ENCODE measurements at regions not wholly inside any gene's neighbourhood (a gene's known extent, or its start where the extent isn't known, plus 50 kb on each side); places are given as distances from the start of the nearest gene placed in this dataset.

DNA sequence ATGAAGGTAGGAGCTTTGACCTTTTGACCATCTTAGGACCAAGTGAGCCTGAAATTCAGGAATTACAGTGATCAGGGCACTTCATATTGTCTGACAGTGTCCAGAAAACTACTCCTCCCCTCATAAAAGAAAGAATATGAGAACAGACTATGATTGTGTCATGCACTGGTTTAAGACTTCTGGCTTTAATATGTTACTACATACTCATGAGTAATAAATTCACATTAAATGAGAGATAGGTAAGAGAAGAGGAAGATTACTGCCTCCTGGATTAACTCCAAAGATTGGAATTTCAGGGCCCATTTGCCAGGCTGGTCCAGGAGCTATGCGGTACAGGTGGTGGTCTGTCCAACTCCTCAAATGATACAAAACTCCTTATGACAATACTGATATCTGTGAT, 213.5 kb upstream of the ADRA1B start:
- DNase-seq (ENCODE audit: low read depth), result no peak

DNA sequence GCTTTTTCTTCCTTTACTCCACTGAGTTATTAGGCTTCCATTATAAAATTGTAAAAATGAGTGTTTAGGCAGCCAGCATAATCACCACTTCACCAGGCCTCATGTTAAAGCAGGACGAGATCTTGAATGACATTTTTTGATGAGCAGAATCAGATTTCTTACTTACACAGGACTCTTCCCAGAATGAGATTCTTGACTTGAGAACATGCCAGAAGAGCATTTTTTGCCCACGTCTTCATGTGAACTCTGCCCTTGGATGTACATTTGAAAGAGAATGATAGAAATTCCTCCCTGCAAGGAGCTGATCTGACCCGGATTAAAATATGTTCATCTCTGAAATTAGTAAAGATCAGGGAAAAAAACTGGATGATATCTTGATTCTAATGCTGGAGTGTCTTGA, 212.1 kb upstream of the ADRA1B start:
- DNase-seq (ENCODE audit: low read depth), result no peak

DNA sequence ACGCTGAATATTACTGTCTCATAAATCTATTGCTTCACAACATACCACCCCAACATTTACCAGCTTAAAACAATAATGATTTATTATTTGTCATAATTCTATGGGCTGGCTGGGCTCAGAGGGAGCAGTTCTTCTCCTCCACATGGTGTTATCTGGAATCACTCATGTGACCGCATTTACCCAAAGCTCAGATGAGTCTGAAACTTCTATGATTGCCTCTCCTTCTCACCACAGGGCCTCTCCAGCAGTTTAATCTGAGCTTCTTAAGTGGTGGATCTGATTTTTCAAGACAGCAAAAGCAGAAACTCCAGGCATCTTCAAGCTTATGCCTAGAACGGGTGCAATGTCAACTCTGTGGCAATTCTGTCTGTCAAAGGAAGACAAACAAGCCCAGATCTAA, 210.3 kb upstream of the ADRA1B start:
- DNase-seq (ENCODE audit: low read depth), result no peak

DNA sequence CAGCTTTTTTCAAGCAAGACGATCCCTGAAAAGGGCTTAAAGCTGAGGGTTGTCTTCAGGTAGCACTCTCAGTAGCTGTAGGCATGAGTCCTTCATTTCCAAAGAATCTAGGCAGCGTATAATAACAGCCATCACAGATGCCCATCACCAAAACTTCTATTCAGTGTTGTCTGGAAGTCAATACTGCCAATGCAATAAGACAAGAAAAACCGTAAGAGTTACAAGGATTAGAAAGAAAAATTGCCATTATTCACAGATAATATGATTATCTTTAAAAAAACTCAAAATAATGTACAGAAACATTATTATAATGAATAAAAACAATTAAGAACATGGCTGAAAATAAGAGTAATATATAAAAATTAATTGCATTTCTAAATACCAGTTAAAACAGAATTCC, 208.2 kb upstream of the ADRA1B start:
- no peak for DNase-seq (ENCODE audit: low read depth)

DNA sequence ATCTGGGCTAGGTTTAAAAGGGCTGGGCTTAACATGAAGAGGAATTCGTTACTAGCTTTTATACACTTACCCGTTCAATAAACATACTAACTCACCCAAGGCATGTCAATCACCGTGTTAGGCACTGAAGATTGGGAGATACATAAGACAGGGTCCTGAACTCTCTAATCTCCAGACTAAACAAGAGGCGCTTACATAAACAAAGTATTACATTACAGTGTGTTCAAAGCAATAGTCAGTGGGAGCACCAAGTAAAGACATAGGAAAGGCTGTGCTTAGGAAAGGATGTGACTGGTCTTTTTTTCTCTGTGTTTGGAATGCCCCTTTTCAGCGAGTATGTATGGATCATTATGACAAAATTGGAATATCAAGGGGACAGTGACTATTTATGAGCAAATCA, 203.6 kb upstream of the ADRA1B start:
- no peak for DNase-seq (ENCODE audit: low read depth)

DNA sequence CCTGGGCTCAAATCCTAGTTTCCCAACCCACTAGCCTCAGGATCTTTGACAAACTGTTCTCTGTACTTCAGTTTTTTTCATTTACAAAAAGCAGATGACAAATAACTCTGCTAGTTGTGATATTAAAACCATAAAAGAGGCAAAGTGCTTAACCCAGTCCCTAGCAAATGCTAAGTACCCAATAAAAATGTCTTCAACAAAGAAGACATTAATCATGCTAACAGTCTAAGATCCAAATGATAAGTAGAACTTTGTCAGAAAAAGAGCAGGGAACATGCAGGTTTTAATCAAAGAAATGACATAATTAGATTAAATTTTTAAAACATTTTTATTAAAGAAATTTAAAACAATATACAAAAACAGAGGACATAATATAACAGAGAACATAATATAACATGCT, 203.0 kb upstream of the ADRA1B start:
- DNase-seq (ENCODE audit: low read depth), result no peak

DNA sequence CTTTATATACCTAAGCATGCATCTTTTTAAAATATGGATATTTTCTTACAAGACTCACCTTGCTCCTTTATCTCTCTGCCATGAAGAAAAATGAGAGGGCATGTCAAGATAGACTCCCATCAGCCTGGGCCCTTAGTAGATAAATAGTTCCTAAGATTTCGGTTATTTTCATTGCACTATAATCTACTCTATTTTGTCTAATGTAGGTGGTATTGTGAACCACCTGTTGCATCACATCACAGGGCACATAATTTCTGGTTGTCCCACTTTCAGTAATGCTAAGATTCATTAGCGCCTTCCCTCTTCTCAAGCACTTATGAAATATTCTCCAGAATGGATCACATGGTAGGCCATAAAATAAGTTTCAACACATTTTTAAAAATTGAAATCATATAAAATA, 202.5 kb upstream of the ADRA1B start:
- no peak for DNase-seq (ENCODE audit: low read depth)

DNA sequence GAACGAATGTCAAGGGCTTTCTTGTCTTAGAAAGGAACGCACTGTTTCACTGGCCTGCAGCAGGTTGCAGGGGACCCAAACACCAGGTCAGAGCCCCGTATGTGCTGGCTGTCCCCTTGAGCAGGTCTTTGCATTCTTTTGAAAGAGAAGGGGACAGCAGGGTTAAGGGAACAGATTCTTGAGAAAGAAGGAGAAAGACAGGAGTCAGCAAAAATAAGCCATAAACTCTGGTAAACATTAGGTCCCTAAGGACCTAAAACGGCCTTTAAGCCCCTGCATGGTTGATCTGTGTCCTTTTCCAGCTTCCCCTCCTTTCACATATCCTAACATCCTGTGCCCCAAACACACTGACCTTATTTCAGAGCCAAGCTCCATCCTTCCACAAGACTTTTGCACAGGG, 190.8 kb upstream of the ADRA1B start:
- no peak for DNase-seq (ENCODE audit: low read depth)

DNA sequence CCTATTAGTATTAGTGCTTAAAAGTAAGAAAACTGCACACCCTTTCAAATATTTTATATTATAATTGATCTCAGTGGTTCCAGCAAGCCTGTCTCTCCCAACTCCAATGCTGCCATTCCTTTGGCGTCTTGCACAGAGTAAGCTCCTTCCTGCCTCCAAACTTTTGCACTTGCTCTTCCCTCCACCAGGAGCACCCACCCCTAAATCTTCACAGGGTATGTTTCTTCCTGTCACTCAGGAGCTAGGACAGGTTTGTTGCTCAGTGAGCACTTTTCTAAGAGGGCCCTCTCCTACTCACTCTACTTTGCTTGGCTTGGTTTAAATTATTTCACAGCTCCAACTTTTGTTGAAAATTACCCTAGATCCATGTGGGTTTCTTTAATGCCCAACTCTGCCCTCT, 189.1 kb upstream of the ADRA1B start:
- no peak for DNase-seq (ENCODE audit: low read depth)

DNA sequence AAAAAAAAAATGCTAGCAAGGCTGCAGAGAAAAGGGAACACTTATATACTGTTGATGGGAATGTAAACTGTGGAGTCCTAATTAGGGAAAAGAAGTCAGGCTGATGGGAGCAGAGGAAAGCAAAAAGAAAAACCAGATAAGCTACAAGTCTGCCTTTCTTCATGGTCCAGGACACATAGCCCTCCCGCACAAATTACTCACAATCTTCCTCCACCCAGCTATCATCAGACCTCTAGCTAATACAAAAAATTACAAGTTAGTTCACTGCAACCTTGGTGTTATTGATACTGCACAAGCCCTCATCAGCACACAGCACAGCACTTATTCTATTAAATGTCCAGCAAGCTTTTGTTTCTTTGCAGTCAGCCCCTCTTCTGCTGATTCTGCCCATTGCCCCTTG, 186.0 kb upstream of the ADRA1B start:
- no peak for DNase-seq (ENCODE audit: low read depth)

DNA sequence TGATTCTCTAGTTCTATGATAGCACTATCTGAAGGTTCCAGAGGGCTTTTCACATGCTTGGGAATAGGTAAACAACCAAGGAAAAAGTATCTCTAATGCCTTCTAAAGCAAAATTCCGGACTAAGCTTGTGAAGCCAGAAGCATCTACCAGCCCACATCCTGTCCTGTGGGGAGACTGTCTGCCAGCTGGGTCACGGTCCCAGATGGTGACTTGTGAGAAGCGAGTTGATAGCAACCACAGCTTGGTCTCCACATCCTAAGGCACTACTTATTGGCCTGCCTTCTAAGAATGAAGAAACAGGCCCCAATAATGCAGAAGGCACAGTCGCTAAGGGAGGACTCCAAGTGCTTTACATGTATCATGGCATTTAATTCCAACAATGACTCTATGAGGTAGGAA, 184.1 kb upstream of the ADRA1B start:
- no peak for DNase-seq (ENCODE audit: low read depth)

DNA sequence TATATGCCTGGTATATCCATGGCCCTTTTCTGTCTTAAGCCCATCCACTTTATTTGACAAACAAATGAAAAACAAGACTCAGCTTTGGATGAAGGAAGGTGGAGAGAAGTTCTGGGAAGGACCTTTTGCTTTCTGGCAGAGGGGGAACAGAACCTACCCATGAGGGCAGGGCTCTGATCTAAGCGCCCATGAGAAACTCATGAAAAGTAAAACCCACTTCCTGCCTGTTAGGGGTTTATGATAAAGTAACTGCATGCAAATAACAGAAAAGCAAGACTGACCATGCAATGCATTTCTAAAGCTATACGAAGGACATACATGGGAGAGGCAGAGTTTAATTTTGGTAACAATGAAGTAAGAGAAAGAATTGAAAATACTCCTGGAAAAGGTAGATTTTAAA, 181.9 kb upstream of the ADRA1B start:
- no peak for DNase-seq (ENCODE audit: low read depth)

DNA sequence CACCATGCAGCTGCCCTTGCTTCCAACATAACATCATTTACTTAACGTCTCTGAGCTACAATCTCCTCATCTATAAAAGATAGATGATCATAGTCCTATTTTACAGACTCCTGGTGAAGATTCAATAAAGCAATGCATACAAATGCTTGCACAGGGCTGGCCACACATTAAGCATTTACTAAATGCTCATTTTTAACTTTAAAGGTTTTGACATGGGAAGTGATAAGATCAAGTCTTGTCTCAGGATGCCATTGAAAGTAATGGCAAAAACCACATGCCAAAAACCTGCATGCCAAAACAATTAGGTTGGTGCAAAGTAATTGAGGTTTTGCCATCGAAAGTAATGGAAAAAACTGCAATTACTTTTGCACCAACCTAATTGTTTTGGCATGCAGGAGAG, 181.2 kb upstream of the ADRA1B start:
- no peak for DNase-seq (ENCODE audit: low read depth)

DNA sequence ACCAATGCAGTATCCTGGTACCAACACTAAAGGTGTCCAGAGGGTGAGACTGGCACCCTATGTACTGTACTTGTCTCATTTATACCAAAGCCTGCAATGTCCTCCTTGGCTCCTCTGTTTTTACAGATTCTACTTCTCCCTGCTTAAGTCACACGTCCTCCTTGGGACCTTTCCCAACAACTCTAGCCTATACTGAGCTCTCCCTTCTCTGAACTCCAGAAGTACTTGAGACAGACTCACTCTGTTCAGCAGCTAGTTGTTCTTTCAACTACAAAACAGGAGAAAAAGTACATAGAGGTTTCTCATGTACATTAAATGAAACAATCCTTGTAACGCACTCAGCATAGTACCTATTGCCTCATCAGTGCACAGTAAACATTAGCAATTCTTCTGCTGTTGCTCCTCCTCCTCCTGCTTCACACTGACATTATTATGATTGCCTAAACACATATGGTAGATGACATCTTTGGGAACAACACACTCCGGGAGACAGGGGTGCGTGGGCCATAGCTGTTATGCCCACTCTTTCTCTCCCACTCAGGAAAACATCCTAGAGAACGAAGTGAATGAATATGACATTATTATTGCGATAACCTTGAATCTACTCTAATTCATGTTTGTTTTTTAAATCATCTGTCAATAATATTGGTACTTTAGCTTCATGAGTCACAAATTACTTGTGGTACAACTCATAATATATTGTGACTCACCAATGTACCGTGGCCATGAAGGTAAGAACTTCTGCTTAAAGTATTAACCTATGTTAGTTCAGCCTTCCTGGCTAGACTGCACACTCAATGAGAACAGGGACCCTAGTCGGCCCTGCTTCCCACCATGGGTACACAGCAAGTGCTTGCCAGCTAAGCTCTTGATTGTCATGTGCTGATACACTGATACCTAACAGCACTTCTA, 180.3 kb upstream of the ADRA1B start:
- DNase-seq (ENCODE audit: low read depth), result no peak

DNA sequence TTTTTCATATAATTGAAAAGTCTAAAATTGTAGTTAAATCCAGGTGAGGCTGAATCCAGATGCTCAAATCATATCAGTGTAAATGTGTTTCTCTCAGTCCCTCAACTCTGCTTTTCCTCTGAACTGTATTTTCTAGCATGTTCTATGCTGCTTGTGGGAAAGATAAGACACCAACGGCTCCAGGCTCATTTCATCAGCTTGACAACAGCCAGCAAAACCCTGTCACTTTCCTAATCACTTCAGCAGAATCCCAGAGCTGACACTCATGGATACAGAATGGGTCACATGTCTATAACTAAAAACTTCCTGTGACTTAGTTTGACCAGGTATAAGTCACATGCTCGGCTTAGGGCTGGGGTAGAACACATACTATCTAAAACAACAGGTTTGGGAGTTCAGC, 179.4 kb upstream of the ADRA1B start:
- DNase-seq (ENCODE audit: low read depth), result no peak

DNA sequence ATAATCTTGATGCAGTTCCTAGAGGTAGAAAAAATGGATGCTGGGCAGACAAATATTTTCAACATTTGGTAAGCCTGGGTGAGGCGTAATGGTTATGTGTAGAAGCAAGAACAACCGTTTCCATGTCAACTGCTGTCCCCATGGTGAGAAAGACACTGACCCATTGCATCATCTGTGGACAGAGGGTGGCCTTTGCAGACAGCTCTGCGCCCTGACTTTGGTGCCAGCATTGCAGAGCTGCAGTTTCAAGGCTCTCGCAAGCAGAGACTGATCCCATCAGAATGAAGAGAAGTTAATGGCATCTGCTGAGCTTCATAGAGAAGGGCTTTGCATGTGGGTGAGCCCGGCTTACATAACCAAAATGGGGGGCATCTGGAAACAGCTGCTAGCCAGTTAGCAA, 179.0 kb upstream of the ADRA1B start:
- DNase-seq (ENCODE audit: low read depth), result no peak

DNA sequence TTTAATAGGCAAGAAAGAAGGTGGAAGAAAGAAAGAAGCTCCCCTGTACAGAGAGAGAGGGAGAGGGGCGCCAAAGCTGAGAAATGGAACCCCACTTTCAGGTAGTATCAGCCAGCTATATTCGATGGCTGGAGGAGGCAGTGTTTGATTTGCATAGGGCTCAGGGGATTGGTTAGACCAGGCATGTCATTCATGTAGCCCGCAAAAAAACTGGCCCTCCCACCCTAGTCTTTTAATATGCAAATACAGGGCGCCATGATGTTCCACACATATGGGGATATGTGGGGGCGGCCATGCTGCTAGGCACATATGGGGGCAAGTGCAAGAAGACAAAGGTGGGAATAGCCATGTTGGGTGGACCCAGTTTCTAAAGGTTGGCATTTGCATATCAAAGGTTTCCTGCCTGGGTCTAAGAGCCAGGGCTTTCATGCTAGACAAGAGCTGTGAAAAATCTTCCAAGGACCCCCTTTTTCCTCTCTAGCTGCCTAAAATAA, 174.4 kb upstream of the ADRA1B start:
- DNase-seq (ENCODE audit: low read depth), result no peak

DNA sequence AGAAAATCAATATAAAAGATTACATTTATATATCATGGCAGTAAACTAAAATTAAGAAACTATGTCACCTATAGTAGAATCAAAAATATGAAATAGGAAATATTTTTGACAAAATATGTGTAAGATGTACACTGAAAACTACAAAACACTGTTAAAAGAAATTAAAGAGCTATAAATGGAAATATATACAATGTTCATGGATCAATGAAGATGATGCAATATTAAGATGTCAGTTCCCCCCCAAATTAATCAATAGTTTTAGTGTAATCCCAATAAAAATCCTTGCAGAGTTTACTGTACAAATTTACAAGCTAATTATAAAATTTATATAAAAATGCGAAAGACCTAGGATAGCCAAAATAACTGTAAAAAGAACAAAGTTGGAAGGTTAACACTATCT, 173.0 kb upstream of the ADRA1B start:
- DNase-seq (ENCODE audit: low read depth), result no peak

DNA sequence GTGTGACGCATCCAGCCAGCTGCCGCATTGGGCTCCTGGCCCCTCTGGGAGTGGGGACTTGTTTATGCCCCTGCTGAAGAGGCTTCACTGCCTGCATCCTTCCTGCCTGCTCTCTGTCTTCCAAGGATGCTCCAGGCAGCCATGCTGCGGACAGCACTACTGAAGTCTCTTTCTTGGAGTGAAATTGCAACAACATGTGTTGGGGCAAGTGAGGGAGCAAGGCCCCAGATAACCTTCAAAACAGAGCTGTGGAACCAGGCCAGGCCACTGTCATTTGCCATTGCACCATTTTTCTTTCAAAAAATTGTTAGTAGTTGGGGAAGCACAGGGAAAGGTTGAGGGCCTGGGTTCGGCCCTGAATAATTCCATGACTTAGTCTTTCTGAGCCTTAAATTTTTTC, 169.6 kb upstream of the ADRA1B start:
- DNase-seq (ENCODE audit: low read depth), result no peak

DNA sequence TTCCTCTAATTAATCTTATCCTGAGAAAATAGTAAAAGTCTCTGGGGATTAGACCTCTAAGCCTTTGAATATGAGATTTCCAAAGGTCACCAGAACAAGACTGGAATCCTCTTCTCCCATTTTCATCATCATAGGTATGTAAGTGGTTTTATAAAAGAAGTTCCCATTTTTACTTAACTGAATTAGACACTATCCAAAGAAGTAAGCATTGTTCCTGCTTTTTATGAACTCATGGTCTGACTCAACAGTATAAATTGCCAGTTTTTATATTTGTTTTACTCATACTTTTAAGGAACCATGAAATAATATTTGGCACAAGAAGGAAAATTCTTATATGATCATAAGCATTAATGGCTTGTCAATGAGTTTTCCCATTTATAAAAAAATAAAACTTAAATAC, 167.1 kb upstream of the ADRA1B start:
- no peak for DNase-seq (ENCODE audit: low read depth)

DNA sequence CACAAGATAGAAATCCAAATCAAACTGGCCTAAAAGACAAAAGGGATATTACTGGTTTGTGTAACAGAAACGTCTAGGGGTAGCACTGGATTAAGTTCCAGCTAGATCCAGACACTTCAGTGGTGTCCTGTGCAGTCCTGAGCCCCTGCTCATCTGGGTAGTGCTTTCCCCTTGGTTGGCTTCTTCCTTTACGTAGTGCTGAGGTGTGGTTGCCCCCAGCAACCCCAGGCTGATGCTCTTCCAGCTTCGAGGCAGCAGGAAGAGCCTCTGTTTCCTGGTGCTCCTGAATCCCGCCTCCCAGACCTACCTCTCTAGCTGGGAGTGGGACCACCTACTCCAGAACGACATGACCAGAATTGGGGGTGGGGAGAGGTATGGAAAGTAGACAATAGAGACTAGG, 166.1 kb upstream of the ADRA1B start:
- no peak for DNase-seq (ENCODE audit: low read depth)

DNA sequence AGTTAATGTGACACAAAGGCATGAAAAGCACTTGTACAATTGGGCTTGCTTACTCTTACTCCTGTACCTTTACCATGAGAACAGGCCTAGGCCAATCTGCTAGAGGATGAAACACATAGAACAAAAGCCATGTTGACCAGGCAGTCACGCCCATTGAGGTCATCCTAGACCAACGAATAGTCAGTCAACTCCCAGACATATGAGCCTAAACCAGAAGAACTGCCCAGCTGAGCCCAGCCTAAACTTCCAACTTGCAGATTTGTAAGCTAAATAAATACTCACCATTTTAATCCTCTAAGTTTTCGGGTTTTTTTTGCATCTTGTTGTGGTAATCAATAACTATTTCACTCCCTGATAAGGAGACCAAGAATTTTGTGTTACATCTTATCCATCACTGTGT, 164.8 kb upstream of the ADRA1B start:
- DNase-seq (ENCODE audit: low read depth), result no peak

DNA sequence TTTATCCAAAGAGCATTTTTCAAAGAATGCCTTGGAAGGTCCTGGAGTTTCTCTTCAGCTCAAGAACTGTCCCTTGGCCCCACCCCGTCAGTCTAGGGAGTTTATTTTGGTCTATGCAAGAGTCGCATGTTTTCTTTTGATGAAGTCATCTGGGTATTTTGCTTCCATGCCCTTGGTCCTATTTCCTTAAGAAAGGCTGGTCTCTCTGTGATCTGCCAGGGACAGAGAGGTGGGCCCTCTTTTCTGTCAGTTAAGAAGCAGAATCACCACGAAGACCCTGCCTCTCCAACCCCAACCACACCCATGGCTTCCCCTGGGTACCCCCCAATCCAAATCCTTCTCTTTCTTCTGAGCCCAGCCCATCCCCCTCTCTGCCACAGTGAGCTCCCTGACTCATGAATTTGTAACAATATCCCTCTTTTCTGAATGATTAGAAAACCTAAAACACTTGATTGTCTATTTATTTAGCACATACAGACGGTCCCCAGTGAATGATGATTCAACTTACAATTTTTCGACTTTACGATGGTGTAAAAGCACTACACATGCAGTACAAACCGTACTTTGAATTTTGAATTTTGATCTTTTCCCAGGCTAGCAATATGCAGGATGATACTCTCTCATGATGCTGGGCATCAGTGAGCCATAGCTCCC, 163.5 kb upstream of the ADRA1B start:
- no peak for DNase-seq (ENCODE audit: low read depth)

DNA sequence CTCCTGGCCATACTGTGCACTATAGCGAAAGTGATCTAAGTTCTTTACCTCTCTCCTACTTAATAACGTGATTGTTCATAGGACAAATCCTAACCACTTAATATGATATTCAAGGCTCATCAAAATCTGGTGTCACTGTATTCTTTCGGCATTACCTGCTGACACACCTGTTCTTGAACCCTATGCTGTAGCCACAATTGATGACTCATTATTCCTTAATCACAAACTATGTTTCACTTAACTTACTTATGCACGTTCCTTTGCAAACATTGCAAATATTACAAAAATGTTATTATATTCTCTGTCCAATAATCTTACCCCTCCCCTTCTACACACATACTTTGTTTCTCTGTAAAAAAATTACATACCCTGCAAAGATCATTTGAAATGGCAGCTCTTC, 158.1 kb upstream of the ADRA1B start:
- DNase-seq (ENCODE audit: low read depth), result no peak
